ENCODE measurements at regions not wholly inside any gene's neighbourhood (a gene's known extent, or its start where the extent isn't known, plus 50 kb on each side); places are given as distances from the start of the nearest gene placed in this dataset.

DNA sequence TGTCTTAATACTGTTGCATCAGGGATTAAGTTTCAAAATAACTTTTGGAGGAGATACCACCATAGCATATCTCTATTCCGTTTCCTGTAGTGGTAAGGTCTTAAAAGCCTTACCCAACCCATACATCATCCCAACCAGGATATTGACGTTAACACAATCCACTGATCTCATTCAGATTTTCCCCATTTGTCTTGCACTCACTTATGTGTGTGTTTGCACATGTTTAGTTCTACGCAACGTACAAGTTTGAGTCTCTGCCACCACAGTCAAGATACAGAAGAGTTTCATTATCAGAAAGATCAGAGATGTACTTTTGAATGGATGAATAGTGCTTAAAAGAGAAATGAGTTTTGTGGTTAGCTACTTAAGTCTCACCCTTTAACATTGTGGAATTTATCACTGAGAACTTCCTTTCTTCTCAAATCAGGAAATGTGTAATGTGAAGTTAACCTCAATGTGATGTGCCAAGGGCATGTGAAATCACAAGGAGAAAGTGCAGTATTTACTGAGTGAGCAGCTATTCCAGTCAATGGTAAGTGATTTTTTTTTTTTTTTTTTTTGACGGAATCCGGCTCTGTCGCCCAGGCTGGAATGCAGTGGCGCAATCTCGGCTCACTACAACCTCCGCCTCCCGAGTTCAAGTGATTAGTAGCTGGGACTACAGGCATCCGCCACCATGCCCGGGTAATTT, 69.2 kb upstream of the EPHA4 start:
- Mint-ChIP-seq H3K4me3 (no peak overlapping the region), H3K9me3 (peaks cover 7% of the 10 kb centered on the region), H3K36me3 (ENCODE audit: low read depth) (no peaks in the 10 kb centered on the region), H3K27me3 (ENCODE audit: low read depth) (no peaks in the 10 kb centered on the region), H3K4me1 (no peaks in the 10 kb centered on the region), H3K27ac (ENCODE audit: unreplicated experiment) (no peak overlapping the region)
- DNase-seq (ENCODE audit: low read depth, low spot score), result no peak
- TF ChIP-seq, protein P1, sequence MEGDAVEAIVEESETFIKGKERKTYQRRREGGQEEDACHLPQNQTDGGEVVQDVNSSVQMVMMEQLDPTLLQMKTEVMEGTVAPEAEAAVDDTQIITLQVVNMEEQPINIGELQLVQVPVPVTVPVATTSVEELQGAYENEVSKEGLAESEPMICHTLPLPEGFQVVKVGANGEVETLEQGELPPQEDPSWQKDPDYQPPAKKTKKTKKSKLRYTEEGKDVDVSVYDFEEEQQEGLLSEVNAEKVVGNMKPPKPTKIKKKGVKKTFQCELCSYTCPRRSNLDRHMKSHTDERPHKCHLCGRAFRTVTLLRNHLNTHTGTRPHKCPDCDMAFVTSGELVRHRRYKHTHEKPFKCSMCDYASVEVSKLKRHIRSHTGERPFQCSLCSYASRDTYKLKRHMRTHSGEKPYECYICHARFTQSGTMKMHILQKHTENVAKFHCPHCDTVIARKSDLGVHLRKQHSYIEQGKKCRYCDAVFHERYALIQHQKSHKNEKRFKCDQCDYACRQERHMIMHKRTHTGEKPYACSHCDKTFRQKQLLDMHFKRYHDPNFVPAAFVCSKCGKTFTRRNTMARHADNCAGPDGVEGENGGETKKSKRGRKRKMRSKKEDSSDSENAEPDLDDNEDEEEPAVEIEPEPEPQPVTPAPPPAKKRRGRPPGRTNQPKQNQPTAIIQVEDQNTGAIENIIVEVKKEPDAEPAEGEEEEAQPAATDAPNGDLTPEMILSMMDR (conservative IDR thresholded peaks at IDR 0.05), result no peak

DNA sequence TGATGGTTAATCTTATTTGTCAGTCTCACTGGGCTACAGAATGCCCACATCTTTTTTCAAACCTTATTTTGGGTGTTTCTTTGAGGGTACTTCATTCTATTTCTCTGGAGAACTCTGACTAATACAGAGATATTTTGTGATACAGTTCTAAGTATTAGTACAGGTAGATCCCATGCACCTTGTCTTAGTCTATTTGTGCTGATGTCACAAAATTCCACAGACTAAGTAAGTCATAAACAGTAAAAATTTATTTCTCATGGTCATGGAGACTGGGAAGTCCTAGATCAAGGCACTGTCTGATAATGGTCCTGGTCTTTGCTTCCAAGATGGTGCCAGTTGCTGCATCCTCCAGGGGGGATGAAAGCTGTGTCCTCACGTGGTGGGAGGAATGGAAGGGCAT, 68.6 kb upstream of the EPHA4 start:
- H3K27ac Mint-ChIP-seq (ENCODE audit: unreplicated experiment), result no peak overlapping the region
- peaks cover 7% of the 10 kb centered on the region for H3K9me3 Mint-ChIP-seq
- no peak overlapping the region for H3K4me3 Mint-ChIP-seq
- H3K36me3 Mint-ChIP-seq (ENCODE audit: low read depth), result no peaks in the 10 kb centered on the region
- H3K4me1 Mint-ChIP-seq, result no peaks in the 10 kb centered on the region
- no peaks in the 10 kb centered on the region for H3K27me3 Mint-ChIP-seq (ENCODE audit: low read depth)
- TF ChIP-seq, protein P1 (conservative IDR thresholded peaks at IDR 0.05), result no peak
- DNase-seq (ENCODE audit: low read depth, low spot score), result no peak

DNA sequence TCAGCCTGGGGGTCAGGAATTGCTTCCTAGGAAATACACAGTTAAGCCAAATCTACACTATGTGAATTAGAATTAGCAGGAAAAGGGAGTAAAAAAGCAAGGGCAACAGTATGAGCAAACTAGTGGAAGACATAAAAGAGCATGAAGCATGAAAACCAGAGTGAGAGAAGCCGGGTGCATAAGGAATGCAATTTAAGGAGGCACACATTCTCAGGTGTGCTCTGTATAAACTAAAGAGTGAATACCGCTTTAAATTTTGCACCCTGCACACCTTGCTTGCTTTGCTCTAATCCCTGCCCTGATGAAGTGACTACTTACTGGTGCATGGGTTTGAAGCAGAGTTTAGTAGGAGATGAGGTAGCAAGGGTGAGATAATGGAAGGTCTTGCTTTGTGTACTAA, 65.7 kb upstream of the EPHA4 start:
- no peaks in the 10 kb centered on the region for H3K27me3 Mint-ChIP-seq (ENCODE audit: low read depth)

DNA sequence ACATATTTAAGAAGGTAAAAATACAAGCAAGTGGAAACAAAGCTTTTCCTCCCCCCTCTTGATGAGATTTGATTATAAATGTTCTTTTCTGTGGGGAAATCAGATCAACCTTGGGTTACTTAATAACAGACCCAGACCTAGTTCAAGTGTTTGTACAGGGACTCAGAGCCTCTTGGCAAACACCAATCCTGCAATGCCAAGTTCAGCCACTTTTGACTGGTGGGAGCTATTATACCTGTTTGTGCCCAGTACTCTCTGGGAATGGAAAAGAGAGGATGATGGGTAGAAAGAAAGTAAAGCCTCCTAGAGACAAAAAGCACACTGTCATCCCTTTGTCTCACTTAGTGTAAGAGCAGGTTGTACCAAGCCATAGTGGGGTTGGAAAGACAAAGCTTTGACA, 63.8 kb upstream of the EPHA4 start:
- no peak for DNase-seq (ENCODE audit: low read depth, low spot score)
- Mint-ChIP-seq H3K4me1 (no peaks in the 10 kb centered on the region), H3K27me3 (ENCODE audit: low read depth) (no peaks in the 10 kb centered on the region), H3K27ac (ENCODE audit: unreplicated experiment) (no peak overlapping the region), H3K4me3 (no peak overlapping the region), H3K9me3 (peaks cover 5% of the 10 kb centered on the region), H3K36me3 (ENCODE audit: low read depth) (no peaks in the 10 kb centered on the region)
- TF ChIP-seq, protein P1 (conservative IDR thresholded peaks at IDR 0.05), result peak; percentile 19

More for the DNA sequence above, 65.7 kb upstream of the EPHA4 start:
- Mint-ChIP-seq H3K4me3 (no peak overlapping the region), H3K27ac (ENCODE audit: unreplicated experiment) (no peak overlapping the region), H3K36me3 (ENCODE audit: low read depth) (no peaks in the 10 kb centered on the region), H3K9me3 (peaks cover 7% of the 10 kb centered on the region), H3K4me1 (no peaks in the 10 kb centered on the region)
- TF ChIP-seq, protein P1 (conservative IDR thresholded peaks at IDR 0.05), result no peak
- DNase-seq (ENCODE audit: low read depth, low spot score), result no peak

DNA sequence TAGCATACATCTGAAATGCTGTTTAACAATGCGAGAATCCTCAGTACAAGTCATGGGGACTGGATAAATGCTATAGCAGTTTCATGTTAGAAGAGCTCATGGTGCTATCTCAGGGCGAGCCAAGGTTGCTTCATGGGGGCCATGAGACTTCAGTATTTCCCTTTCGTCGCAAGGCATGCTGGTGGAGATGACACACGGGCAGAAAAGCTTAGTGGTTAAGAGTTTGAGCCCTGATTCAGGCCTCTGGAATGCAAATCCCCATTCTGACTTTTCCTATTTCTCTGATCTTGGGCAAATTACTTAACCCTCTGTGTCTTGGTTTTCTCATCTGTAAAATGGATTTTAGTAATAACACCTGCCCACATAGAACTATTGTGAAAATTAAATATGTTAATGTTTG, 57.4 kb upstream of the EPHA4 start:
- TF ChIP-seq, protein P1 (conservative IDR thresholded peaks at IDR 0.05), result no peak
- Mint-ChIP-seq H3K4me3 (no peak overlapping the region), H3K4me1 (no peaks in the 10 kb centered on the region), H3K27ac (ENCODE audit: unreplicated experiment) (no peak overlapping the region), H3K36me3 (ENCODE audit: low read depth) (no peaks in the 10 kb centered on the region), H3K9me3 (no peaks in the 10 kb centered on the region), H3K27me3 (ENCODE audit: low read depth) (no peaks in the 10 kb centered on the region)
- DNase-seq (ENCODE audit: low read depth, low spot score), result no peak
